H1 (cell line): ENCODE measurements at regions not wholly inside any gene's neighbourhood (a gene's known extent, or its start where the extent isn't known, plus 50 kb on each side); places are given as distances from the start of the nearest gene placed in this dataset.

ENCODE experiments used
- BACH1 ChIP-seq: IDR thresholded peaks from 2 replicates; pipeline ENCODE4 v1.6.1; 2012; ENCODE audit warnings: low read length, improper control_type of control experiment
- CREB1 ChIP-seq: IDR thresholded peaks from 2 replicates; pipeline ENCODE4 v1.6.1; 2012; ENCODE audit warnings: inconsistent platforms
- TAF1 ChIP-seq: IDR thresholded peaks from 2 replicates; pipeline ENCODE4 v1.6.1; 2011; ENCODE audit warnings: mild to moderate bottlenecking, low read depth, low read length
- YY1 ChIP-seq: IDR thresholded peaks from 2 replicates; pipeline ENCODE4 v1.6.1; 2011; ENCODE audit warnings: low read depth, mild to moderate bottlenecking, low read length
- TF ChIP-seq, protein P1 (sequence below): IDR thresholded peaks from 2 replicates; pipeline ENCODE4 v1.6.1; 2011; ENCODE audit warnings: low read depth, mild to moderate bottlenecking, low read length; ENCODE audit not compliant: insufficient read depth
- TF ChIP-seq, protein P2 (sequence below), 3 experiments: IDR thresholded peaks; 1 replicate in 2 of 3; 2 replicates in 1 of 3; pipeline versions ENCODE4 v1.5.1 to v1.6.1; 2011; ENCODE audit warnings: low read length in 3 of 3, mild to moderate bottlenecking in 3 of 3, inconsistent platforms in 2 of 3, low read depth in 1 of 3, moderate library complexity in 1 of 3; ENCODE audit not compliant: insufficient read depth in 1 of 3; ENCODE audit errors: control extremely low read depth in 1 of 3

DNA sequence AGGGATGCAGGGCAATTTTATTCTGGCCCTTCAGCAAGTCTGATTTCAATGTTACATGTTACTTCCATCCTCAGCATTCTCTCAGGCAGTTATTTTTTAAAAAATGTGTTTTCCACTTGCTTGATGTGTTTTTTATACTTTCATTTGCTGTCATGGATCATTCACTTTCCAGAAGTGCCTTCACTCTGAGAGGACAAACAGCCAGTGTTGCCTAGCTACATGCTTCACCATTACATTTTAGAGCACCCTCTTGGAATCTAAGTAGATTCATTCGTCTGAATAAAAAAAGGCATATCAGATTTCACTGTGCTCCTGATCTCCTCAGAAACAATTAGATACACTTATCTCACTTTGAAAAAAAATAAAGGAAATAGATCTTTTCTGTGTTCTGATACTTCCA is 93.6 kb upstream of the POU1F1 start (continued):
- TF ChIP-seq, protein P1, sequence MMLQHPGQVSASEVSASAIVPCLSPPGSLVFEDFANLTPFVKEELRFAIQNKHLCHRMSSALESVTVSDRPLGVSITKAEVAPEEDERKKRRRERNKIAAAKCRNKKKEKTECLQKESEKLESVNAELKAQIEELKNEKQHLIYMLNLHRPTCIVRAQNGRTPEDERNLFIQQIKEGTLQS: no peak
- TF ChIP-seq, protein P2, sequence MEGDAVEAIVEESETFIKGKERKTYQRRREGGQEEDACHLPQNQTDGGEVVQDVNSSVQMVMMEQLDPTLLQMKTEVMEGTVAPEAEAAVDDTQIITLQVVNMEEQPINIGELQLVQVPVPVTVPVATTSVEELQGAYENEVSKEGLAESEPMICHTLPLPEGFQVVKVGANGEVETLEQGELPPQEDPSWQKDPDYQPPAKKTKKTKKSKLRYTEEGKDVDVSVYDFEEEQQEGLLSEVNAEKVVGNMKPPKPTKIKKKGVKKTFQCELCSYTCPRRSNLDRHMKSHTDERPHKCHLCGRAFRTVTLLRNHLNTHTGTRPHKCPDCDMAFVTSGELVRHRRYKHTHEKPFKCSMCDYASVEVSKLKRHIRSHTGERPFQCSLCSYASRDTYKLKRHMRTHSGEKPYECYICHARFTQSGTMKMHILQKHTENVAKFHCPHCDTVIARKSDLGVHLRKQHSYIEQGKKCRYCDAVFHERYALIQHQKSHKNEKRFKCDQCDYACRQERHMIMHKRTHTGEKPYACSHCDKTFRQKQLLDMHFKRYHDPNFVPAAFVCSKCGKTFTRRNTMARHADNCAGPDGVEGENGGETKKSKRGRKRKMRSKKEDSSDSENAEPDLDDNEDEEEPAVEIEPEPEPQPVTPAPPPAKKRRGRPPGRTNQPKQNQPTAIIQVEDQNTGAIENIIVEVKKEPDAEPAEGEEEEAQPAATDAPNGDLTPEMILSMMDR (IDR thresholded peaks at IDR 0.05; ENCODE audit: control extremely low read depth in 1 of 3, insufficient read depth in 1 of 3, low read depth in 1 of 3, low read length in 3 of 3): no peak
- no peak for TF ChIP-seq BACH1
- TF ChIP-seq TAF1: no peak
- no peak for TF ChIP-seq YY1
- TF ChIP-seq CREB1: no peak
